CD14-positive monocyte (primary cell): ENCODE measurements at regions not wholly inside any gene's neighbourhood (a gene's known extent, or its start where the extent isn't known, plus 50 kb on each side); places are given as distances from the start of the nearest gene placed in this dataset.

Source experiments
- DNase-seq, 3 donors: peaks; one replicate each; pipeline ENCODE4 v3.0.0-alpha.2; 2011 to 2022
- H2AFZ ChIP-seq: 2 replicates; pipeline ENCODE4 v1.6.0; 2012; ENCODE audit warnings: mild to moderate bottlenecking, low read depth, low read length, inconsistent platforms; ENCODE audit not compliant: insufficient read depth, poor library complexity, severe bottlenecking
- H3K27ac ChIP-seq, 2 donors: 1 replicate in 1 of 2; 2 replicates in 1 of 2; pipeline ENCODE4 v1.5.1; 2012 to 2013; ENCODE audit warnings: low read length in 2 of 2, control low read depth in 1 of 2, inconsistent platforms in 1 of 2, low read depth in 1 of 2, mild to moderate bottlenecking in 1 of 2
- H3K27me3 ChIP-seq, 2 donors: one replicate each; pipeline versions ENCODE4 v1.6.0 to v1.6.1; 2011 to 2013; ENCODE audit warnings: low read length in 2 of 2; ENCODE audit not compliant: control insufficient read depth in 2 of 2, insufficient read depth in 2 of 2
- H3K36me3 ChIP-seq, 2 donors: replicated peaks in 1 of 2; 1 replicate in 1 of 2; 2 replicates in 1 of 2; pipeline versions ENCODE4 v1.5.1 to v1.6.1; 2012 to 2013; ENCODE audit warnings: low read length in 2 of 2, control low read depth in 1 of 2, inconsistent platforms in 1 of 2, mild to moderate bottlenecking in 1 of 2; ENCODE audit not compliant: insufficient read depth in 2 of 2, control insufficient read depth in 1 of 2
- H3K4me1 ChIP-seq, 2 donors: 1 replicate in 1 of 2; 2 replicates in 1 of 2; pipeline versions ENCODE4 v1.5.1 to v1.6.1; 2012 to 2013; ENCODE audit warnings: low read length in 2 of 2, control low read depth in 1 of 2, inconsistent platforms in 1 of 2, mild to moderate bottlenecking in 1 of 2, moderate library complexity in 1 of 2; ENCODE audit not compliant: insufficient read depth in 2 of 2, control insufficient read depth in 1 of 2
- H3K4me2 ChIP-seq: replicated peaks from 2 replicates; pipeline ENCODE3; 2012; ENCODE audit warnings: low read length, moderate library complexity, mild to moderate bottlenecking; ENCODE audit not compliant: poor library complexity, severe bottlenecking; ENCODE audit errors: extremely low read depth
- H3K4me3 ChIP-seq, 3 experiments: fragments of 200-600 bp in 1 of 3; sonication (generic) in 1 of 3; replicated peaks in 1 of 3; 1 replicate in 2 of 3; 2 replicates in 1 of 3; pipeline ENCODE4 v1.5.1; 2011 to 2013; ENCODE audit warnings: low read length in 3 of 3, mild to moderate bottlenecking in 3 of 3, control low read depth in 2 of 3, low read depth in 2 of 3, inconsistent platforms in 1 of 3, moderate library complexity in 1 of 3
- H3K79me2 ChIP-seq: 2 replicates; pipeline ENCODE4 v1.6.0; 2012; ENCODE audit warnings: mild to moderate bottlenecking, control low read depth, inconsistent platforms, low read length, moderate library complexity; ENCODE audit not compliant: insufficient read depth
- H3K9ac ChIP-seq: 2 replicates; pipeline ENCODE4 v1.6.0; 2017; ENCODE audit warnings: low read length, mild to moderate bottlenecking; ENCODE audit not compliant: insufficient read depth, poor library complexity, severe bottlenecking
- H3K9me3 ChIP-seq, 2 donors: replicated peaks in 1 of 2; 1 replicate in 1 of 2; 2 replicates in 1 of 2; pipeline versions ENCODE4 v1.5.1 to v1.6.1; 2012 to 2013; ENCODE audit warnings: low read length in 2 of 2, control low read depth in 1 of 2; ENCODE audit not compliant: control insufficient read depth in 1 of 2, insufficient read depth in 1 of 2
- H4K20me1 ChIP-seq: 2 replicates; pipeline ENCODE4 v1.6.0; 2012; ENCODE audit warnings: mild to moderate bottlenecking, low read length, control low read depth, moderate library complexity; ENCODE audit not compliant: insufficient read depth
- H3K27ac Mint-ChIP-seq, 7 donors: one replicate each; pipeline ENCODE4 v1.8.0; 2020; ENCODE audit warnings: mild to moderate bottlenecking in 7 of 7, mixed read lengths in 7 of 7, moderate library complexity in 6 of 7, inconsistent platforms in 2 of 7
- H3K27me3 Mint-ChIP-seq, 3 donors: one replicate each; pipeline ENCODE4 v1.8.0; 2021 to 2022; ENCODE audit warnings: low read depth in 3 of 3, mild to moderate bottlenecking in 3 of 3, mixed read lengths in 3 of 3, moderate library complexity in 3 of 3, inconsistent platforms in 1 of 3
- H3K36me3 Mint-ChIP-seq, 2 donors: one replicate each; pipeline ENCODE4 v1.8.0; 2020; ENCODE audit warnings: mixed read lengths in 2 of 2, inconsistent platforms in 1 of 2, mild to moderate bottlenecking in 1 of 2
- H3K4me1 Mint-ChIP-seq: one replicate; pipeline ENCODE4 v1.8.0; 2020; ENCODE audit warnings: mild to moderate bottlenecking, mixed read lengths
- H3K4me3 Mint-ChIP-seq, 2 donors: one replicate each; pipeline ENCODE4 v1.8.0; 2020; ENCODE audit warnings: mild to moderate bottlenecking in 2 of 2, mixed read lengths in 2 of 2, moderate library complexity in 1 of 2
- H3K9me3 Mint-ChIP-seq, 7 donors: one replicate each; pipeline ENCODE4 v1.8.0; 2020 to 2022; ENCODE audit warnings: mixed read lengths in 7 of 7, mild to moderate bottlenecking in 6 of 7, moderate library complexity in 6 of 7, inconsistent platforms in 2 of 7
- WGBS: methylation state at CpG from one replicate; pipeline ENCODE4 v1.1.5; 2013; ENCODE audit warnings: missing lambda C conversion rate; ENCODE audit not compliant: insufficient coverage; 5-methylcytosine and 5-hydroxymethylcytosine counted together
- intact Hi-C, 2 donors: fragments of 100-400 bp; cut with micrococcal nuclease; formaldehyde crosslinking; loops; one replicate each; pipeline versions ENCODE4 v1.15.0 to v1.15.1; 2023
- TF ChIP-seq, protein P1 (sequence below): fragments of 200-600 bp; IDR thresholded peaks from one replicate; pipeline ENCODE4 v1.8.0; 2022; ENCODE audit warnings: antibody characterized with exemption, mild to moderate bottlenecking

DNA sequence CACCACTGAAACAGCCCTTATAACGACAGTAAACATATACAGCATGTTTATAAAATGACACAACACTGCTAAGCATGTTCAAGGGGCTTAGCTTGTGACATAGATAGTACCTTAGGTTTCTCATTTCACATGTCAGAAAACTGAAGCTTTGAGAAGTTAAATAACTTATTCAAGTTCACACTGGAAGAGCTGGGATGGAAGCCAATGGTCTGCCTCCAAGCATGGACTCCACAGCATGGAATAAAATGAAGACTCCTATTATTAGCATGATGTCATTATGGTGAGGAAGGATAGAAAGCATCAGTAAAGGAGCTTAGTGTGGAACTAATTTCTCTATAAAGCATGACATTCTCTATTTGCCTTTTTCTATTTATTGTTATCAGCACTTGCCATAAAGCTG lies 316.7 kb downstream of the PLK2 start:
- no peak for DNase-seq
- Histone ChIP-seq H3K79me2 (no peaks in the 10 kb centered on the region), H3K4me1 (no peaks in the 10 kb centered on the region), H3K9ac (no peak overlapping the region), H3K9me3 (no peaks in the 10 kb centered on the region), H3K4me3 (no peak overlapping the region), H3K4me2 (no peak overlapping the region), H3K27me3 (no peaks in the 10 kb centered on the region), H2AFZ (no peak overlapping the region), H3K27ac (no peak overlapping the region), H3K36me3 (no peaks in the 10 kb centered on the region), H4K20me1 (no peaks in the 10 kb centered on the region)
- Mint-ChIP-seq H3K4me1 (no peaks in the 10 kb centered on the region), H3K27ac (no peak overlapping the region), H3K9me3 (no peaks in the 10 kb centered on the region), H3K27me3 (no peaks in the 10 kb centered on the region), H3K4me3 (no peak overlapping the region), H3K36me3 (no peaks in the 10 kb centered on the region)
- TF ChIP-seq, protein P1, sequence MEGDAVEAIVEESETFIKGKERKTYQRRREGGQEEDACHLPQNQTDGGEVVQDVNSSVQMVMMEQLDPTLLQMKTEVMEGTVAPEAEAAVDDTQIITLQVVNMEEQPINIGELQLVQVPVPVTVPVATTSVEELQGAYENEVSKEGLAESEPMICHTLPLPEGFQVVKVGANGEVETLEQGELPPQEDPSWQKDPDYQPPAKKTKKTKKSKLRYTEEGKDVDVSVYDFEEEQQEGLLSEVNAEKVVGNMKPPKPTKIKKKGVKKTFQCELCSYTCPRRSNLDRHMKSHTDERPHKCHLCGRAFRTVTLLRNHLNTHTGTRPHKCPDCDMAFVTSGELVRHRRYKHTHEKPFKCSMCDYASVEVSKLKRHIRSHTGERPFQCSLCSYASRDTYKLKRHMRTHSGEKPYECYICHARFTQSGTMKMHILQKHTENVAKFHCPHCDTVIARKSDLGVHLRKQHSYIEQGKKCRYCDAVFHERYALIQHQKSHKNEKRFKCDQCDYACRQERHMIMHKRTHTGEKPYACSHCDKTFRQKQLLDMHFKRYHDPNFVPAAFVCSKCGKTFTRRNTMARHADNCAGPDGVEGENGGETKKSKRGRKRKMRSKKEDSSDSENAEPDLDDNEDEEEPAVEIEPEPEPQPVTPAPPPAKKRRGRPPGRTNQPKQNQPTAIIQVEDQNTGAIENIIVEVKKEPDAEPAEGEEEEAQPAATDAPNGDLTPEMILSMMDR = no peak
- no CpG with 5 or more reads among the region's 1 CpG for WGBS
- intact Hi-C loops = no loop called here

DNA sequence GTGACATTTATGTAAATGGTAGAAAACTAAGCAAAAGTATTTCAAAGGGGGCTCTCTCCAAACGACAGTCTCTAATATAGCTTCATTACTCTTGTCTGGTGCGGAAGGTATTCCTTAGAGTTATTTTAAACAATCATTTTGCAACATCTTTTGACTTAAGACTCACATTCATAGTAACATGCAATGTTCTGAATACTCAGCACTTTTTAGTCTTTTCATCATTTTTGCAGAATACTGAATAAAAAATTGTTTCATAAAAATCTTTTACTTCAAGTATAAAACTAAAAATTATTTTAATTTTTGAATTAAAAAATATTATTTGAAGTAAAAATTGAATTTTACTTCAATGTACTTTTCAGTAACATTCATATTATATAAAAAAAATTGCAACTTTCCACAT lies 321.1 kb downstream of the PLK2 start:
- Histone ChIP-seq H3K9me3 (no peaks in the 10 kb centered on the region), H3K36me3 (no peaks in the 10 kb centered on the region), H2AFZ (no peak overlapping the region), H3K4me3 (no peak overlapping the region), H3K4me1 (no peaks in the 10 kb centered on the region), H3K27me3 (no peaks in the 10 kb centered on the region), H3K27ac (no peak overlapping the region), H3K9ac (no peak overlapping the region), H4K20me1 (no peaks in the 10 kb centered on the region), H3K79me2 (no peaks in the 10 kb centered on the region), H3K4me2 (no peak overlapping the region)
- H3K9me3 Mint-ChIP-seq = no peaks in the 10 kb centered on the region
- TF ChIP-seq, protein P1 = no peak
- DNase-seq = no peak
- WGBS = no CpG with 5 or more reads among the region's 2 CpGs
- no peaks in the 10 kb centered on the region for H3K36me3 Mint-ChIP-seq
- H3K27ac Mint-ChIP-seq = no peak overlapping the region
- no peaks in the 10 kb centered on the region for H3K4me1 Mint-ChIP-seq
- intact Hi-C loops = no loop called here
- H3K27me3 Mint-ChIP-seq = peaks cover 0 to 2% (median 0%) of the 10 kb centered on the region in 3 donors
- no peak overlapping the region for H3K4me3 Mint-ChIP-seq
